ENCODE measurements at regions not wholly inside any gene's neighbourhood (a gene's known extent, or its start where the extent isn't known, plus 50 kb on each side); places are given as distances from the start of the nearest gene placed in this dataset.

GRCh38 chrX:10989386-10989785, 121.7 kb upstream of the HCCS start:
- TF ChIP-seq CTCF (IDR thresholded peaks at IDR 0.05): no peak
- TF ChIP-seq MAFK (IDR thresholded peaks at IDR 0.05; ENCODE audit: partially characterized antibody): no peak
- TF ChIP-seq POLR2A (IDR thresholded peaks at IDR 0.05; ENCODE audit: low read length): no peak
- TF ChIP-seq RAD21 (conservative IDR thresholded peaks at IDR 0.05 in 1 of 2, IDR thresholded peaks at IDR 0.05 in 1 of 2): no peak
- no peak for TF ChIP-seq EP300 (IDR thresholded peaks at IDR 0.05)
- TF ChIP-seq USF2 (IDR thresholded peaks at IDR 0.05): no peak
- no peak for TF ChIP-seq JUN (IDR thresholded peaks at IDR 0.05)
- no peak for TF ChIP-seq CHD2 (IDR thresholded peaks at IDR 0.05; ENCODE audit: low read length, partially characterized antibody)
- TF ChIP-seq REST (IDR thresholded peaks at IDR 0.05): no peak
- TF ChIP-seq JUNB (IDR thresholded peaks at IDR 0.05): no peak
